HCT116 (cell line): ENCODE measurements at regions not wholly inside any gene's neighbourhood (a gene's known extent, or its start where the extent isn't known, plus 50 kb on each side); places are given as distances from the start of the nearest gene placed in this dataset.

Experiments
- TF ChIP-seq, protein P1 (sequence below): IDR thresholded peaks from 2 replicates; pipeline ENCODE4 v1.6.1; 2012; ENCODE audit warnings: low read depth
- TF ChIP-seq, protein P2 (sequence below): IDR thresholded peaks from 2 replicates; pipeline ENCODE4 v1.6.1; 2012

DNA sequence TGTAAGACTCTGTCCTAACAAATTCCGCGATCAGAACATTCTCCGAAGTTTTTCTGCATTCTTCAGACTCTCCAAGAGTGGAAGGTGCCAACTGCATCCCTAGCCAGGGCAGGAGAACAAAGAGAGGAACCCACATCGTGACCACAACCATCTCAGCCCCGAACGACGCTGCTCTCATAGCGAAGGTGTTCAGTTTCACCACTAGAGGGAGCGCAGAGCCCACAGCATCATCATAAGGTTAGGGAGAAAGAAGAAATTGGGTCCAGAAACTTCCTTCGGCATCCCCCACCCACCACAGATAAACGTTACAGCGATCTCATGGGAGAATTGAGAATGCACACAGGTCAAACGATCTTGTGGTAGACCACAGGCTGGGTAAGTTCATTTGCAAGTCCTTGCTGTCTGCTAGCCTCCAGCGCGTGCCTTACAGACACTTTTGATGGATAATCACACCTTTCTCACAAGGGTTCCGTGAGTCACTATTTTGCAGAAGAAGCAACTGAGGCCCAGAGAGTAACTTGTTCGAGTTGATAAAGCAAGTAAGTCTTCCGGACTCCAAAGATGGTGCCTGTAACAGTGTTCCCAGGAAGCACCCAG is 53.7 kb upstream of the ARL4C start:
- TF ChIP-seq, protein P1, sequence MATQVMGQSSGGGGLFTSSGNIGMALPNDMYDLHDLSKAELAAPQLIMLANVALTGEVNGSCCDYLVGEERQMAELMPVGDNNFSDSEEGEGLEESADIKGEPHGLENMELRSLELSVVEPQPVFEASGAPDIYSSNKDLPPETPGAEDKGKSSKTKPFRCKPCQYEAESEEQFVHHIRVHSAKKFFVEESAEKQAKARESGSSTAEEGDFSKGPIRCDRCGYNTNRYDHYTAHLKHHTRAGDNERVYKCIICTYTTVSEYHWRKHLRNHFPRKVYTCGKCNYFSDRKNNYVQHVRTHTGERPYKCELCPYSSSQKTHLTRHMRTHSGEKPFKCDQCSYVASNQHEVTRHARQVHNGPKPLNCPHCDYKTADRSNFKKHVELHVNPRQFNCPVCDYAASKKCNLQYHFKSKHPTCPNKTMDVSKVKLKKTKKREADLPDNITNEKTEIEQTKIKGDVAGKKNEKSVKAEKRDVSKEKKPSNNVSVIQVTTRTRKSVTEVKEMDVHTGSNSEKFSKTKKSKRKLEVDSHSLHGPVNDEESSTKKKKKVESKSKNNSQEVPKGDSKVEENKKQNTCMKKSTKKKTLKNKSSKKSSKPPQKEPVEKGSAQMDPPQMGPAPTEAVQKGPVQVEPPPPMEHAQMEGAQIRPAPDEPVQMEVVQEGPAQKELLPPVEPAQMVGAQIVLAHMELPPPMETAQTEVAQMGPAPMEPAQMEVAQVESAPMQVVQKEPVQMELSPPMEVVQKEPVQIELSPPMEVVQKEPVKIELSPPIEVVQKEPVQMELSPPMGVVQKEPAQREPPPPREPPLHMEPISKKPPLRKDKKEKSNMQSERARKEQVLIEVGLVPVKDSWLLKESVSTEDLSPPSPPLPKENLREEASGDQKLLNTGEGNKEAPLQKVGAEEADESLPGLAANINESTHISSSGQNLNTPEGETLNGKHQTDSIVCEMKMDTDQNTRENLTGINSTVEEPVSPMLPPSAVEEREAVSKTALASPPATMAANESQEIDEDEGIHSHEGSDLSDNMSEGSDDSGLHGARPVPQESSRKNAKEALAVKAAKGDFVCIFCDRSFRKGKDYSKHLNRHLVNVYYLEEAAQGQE: no peak
- TF ChIP-seq, protein P2, sequence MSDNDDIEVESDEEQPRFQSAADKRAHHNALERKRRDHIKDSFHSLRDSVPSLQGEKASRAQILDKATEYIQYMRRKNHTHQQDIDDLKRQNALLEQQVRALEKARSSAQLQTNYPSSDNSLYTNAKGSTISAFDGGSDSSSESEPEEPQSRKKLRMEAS: no peak
